ENCODE measurements at regions not wholly inside any gene's neighbourhood (a gene's known extent, or its start where the extent isn't known, plus 50 kb on each side); places are given as distances from the start of the nearest gene placed in this dataset.

DNA sequence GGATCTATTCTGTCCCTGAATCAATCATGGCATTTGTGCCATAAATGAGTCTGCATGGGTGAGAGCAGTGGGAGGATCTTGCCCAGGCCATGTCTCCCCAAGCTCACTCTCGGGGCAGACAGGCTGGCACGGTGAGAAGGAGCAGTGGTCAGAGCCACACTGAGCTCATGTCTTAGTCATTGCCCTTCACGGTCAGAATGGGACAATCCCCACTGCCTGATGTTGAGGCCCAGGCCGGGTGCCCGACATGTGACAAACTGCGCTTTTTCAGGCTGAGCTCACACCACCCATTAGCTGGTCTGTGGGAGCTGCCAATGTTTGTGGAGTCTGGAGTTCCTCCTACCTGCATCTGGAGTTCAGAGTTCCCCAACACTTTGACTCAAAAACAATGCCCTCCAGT lies 481.9 kb downstream of the COG6 start:
- Histone ChIP-seq H3K4me1 (ENCODE audit: low read depth) (no peaks in the 10 kb centered on the region), H3K4me3 (no peak overlapping the region), H3K36me3 (ENCODE audit: low read depth) (no peaks in the 10 kb centered on the region), H3K9me3 (no peaks in the 10 kb centered on the region)
- TF ChIP-seq, protein P1, sequence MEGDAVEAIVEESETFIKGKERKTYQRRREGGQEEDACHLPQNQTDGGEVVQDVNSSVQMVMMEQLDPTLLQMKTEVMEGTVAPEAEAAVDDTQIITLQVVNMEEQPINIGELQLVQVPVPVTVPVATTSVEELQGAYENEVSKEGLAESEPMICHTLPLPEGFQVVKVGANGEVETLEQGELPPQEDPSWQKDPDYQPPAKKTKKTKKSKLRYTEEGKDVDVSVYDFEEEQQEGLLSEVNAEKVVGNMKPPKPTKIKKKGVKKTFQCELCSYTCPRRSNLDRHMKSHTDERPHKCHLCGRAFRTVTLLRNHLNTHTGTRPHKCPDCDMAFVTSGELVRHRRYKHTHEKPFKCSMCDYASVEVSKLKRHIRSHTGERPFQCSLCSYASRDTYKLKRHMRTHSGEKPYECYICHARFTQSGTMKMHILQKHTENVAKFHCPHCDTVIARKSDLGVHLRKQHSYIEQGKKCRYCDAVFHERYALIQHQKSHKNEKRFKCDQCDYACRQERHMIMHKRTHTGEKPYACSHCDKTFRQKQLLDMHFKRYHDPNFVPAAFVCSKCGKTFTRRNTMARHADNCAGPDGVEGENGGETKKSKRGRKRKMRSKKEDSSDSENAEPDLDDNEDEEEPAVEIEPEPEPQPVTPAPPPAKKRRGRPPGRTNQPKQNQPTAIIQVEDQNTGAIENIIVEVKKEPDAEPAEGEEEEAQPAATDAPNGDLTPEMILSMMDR (IDR thresholded peaks at IDR 0.05), result no peak
- intact Hi-C loops (cut with DNase I, micrococcal nuclease), result no loop called here
- DNase-seq (no peak), ATAC-seq (no peak)

DNA sequence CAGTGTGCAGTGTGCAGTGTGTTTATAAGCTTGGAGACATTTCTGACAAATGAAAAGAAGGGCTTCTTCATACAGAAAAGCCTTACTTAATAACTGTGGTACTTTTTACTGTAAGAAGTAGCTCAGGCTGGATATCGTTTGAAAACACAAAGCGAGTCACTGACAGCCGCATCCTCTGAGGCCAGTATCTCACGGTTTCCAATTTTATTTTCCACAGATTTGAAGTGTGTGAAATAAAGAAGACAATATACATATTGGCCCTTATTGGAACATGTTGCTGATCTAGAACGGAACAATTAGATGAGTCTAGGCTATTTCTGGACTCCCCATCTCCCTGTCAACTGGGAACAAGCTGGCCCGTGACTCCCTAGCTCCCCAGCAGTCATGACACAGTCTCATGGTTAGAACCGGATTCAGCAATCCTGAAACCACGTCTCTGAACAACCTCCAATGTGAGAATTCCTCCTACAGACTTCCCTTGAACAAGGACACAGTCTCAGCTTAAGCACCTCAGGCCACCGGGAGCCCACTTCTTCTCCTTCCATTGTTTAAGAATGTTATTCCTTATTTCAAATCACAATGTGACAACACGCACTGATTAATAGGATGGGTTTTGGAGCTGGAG lies 484.5 kb downstream of the COG6 start:
- H3K4me3 ChIP-seq, result no peak overlapping the region
- DNase-seq, result no peak
- H3K4me1 ChIP-seq (ENCODE audit: low read depth), result no peaks in the 10 kb centered on the region
- intact Hi-C loops (cut with DNase I, micrococcal nuclease), result no loop called here
- H3K36me3 ChIP-seq (ENCODE audit: low read depth), result no peaks in the 10 kb centered on the region
- H3K9me3 ChIP-seq, result no peaks in the 10 kb centered on the region
- TF ChIP-seq, protein P1 (IDR thresholded peaks at IDR 0.05), result no peak
- ATAC-seq, result no peak

DNA sequence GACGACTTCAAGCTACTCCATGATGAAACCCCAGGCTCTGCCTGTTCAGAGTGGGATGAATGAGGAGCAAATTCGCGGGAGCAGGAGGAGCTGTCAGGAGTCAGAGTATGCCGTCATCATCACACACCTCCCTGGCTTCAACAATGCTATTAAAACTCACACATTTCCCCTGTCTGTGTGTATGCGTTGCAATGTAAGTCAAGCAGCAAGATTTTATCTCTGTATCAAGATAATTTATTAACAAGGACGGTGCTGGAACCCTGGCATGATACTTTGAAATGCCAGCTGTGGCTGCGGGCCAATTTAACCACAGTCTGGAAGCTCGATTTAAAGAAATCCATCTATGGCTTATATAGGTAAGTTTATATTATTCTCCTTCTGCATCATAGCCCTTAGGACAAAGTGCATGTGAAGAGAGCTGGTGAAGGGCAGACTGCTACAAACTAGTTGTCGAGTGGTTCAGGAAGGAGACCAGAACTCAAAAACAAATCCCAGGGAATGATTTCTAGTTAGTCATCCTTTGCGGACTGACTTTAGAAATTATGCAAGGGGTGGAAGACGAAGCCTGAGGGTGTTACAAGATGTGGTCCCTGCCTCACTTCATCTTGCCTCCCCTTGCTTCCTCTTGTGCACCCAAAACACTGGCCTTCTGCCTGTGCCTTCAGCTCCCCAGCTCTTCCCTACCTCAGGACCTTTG lies 486.5 kb downstream of the COG6 start:
- no peaks in the 10 kb centered on the region for H3K4me1 ChIP-seq (ENCODE audit: low read depth)
- TF ChIP-seq, protein P1 (IDR thresholded peaks at IDR 0.05), result no peak
- ATAC-seq (no peak), DNase-seq (no peak)
- no peaks in the 10 kb centered on the region for H3K36me3 ChIP-seq (ENCODE audit: low read depth)
- no peak overlapping the region for H3K4me3 ChIP-seq
- intact Hi-C loops (cut with DNase I, micrococcal nuclease), result no loop called here
- H3K9me3 ChIP-seq, result no peaks in the 10 kb centered on the region

DNA sequence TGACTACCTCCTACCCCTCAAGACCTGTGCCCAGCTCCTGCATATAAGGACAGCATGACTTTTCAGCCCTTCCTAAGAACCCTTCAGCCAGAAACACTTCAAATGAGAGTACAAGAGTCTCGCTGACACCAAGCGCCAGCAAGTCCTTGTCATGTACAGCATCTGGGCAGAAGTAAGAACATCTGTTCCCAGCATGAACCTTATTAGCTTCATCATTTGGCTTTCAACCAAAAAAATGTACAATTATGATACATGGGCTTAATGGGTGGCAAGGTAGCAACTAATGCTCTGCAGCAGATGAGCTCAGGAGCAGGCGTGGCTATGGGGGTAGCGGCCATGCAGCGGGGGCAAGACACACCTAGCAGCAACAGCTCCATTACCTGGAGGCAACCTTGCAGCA lies 487.6 kb downstream of the COG6 start:
- DNase-seq (no peak), ATAC-seq (no peak)
- Histone ChIP-seq H3K4me3 (no peak overlapping the region), H3K36me3 (ENCODE audit: low read depth) (no peaks in the 10 kb centered on the region), H3K9me3 (no peaks in the 10 kb centered on the region), H3K4me1 (ENCODE audit: low read depth) (no peaks in the 10 kb centered on the region)
- TF ChIP-seq, protein P1 (IDR thresholded peaks at IDR 0.05), result no peak
- intact Hi-C loops (cut with DNase I, micrococcal nuclease), result no loop called here

DNA sequence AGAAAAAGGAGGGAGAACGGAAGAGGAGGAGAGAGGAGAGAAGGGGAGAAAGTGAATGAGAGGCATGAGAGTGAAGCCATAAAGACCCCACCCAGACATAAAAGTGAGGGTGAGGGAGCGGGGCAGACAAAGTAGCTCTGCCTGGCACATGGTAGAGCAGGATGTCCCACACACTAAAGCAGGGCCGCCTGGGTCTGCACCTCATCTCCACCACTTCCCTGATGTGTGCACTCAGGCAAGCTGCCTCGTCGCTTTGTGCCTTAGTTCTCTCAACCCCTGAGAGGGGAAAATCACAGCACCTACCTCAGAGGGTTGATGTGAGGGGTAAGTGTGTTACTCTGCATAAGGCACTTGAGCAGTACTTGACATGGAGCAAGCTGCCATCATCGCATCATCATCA lies 488.1 kb downstream of the COG6 start:
- DNase-seq, result no peak
- intact Hi-C loops (cut with DNase I, micrococcal nuclease), result no loop called here
- Histone ChIP-seq H3K9me3 (no peaks in the 10 kb centered on the region), H3K4me1 (ENCODE audit: low read depth) (no peaks in the 10 kb centered on the region), H3K36me3 (ENCODE audit: low read depth) (no peaks in the 10 kb centered on the region), H3K4me3 (no peak overlapping the region)
- ATAC-seq, result peak; percentile 9
- TF ChIP-seq, protein P1 (IDR thresholded peaks at IDR 0.05), result no peak

All from mucosa of descending colon (tissue), 3 donors.